ENCODE measurements at regions not wholly inside any gene's neighbourhood (a gene's known extent, or its start where the extent isn't known, plus 50 kb on each side); places are given as distances from the start of the nearest gene placed in this dataset.

DNA sequence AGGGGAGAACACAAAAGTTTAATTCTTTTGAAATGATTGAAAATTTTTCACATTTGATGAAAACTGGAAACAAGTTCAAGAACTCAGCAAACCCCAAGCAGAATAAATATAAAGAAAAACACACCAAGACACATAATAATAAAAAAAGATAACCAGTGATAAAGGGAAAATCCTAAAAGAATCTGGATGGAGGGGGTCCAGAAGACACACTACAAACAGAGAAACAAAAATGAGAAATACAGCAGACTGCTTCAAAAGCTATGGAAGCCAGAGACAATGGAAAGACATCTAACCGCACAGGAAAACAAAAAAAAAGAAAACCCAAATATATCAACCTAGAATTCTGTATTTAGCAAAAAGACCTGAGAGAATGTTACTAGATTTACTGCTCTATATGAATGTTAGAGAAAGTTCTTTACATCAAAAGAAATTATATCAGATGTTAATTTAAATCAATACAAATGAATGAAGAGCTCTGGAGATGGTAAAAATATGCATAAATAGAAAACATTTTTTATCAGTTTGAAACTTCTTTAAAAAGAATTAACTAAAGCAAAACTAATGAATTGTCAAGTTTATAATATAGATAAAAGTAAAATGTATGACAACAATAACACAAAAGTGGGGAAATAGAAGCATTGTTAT, 310.7 kb upstream of the PREP start:
- no peak for FAIRE-seq
- POLR2A ChIA-PET: no interaction called here
- no peak for TF ChIP-seq EZH2 (IDR thresholded peaks at IDR 0.05; ENCODE audit: borderline replicate concordance, low read depth, low read length, severe bottlenecking)
- TF ChIP-seq JUN (IDR thresholded peaks at IDR 0.05; ENCODE audit: borderline replicate concordance, insufficient read depth, insufficient read length, low read depth): no peak
- no peak for TF ChIP-seq POLR2A (IDR thresholded peaks at IDR 0.05; ENCODE audit: low read depth, low read length)
- TF ChIP-seq FOS (IDR thresholded peaks at IDR 0.05; ENCODE audit: borderline replicate concordance, insufficient read depth, low read length): no peak
- no peak for TF ChIP-seq MYC (IDR thresholded peaks at IDR 0.05; ENCODE audit: low read depth, low read length)
- TF ChIP-seq, protein P1, sequence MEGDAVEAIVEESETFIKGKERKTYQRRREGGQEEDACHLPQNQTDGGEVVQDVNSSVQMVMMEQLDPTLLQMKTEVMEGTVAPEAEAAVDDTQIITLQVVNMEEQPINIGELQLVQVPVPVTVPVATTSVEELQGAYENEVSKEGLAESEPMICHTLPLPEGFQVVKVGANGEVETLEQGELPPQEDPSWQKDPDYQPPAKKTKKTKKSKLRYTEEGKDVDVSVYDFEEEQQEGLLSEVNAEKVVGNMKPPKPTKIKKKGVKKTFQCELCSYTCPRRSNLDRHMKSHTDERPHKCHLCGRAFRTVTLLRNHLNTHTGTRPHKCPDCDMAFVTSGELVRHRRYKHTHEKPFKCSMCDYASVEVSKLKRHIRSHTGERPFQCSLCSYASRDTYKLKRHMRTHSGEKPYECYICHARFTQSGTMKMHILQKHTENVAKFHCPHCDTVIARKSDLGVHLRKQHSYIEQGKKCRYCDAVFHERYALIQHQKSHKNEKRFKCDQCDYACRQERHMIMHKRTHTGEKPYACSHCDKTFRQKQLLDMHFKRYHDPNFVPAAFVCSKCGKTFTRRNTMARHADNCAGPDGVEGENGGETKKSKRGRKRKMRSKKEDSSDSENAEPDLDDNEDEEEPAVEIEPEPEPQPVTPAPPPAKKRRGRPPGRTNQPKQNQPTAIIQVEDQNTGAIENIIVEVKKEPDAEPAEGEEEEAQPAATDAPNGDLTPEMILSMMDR (IDR thresholded peaks at IDR 0.05; ENCODE audit: extremely low read depth in 1 of 2, insufficient read depth in 1 of 2, low read depth in 1 of 2, low read length in 2 of 2): no peak
- no peak for TF ChIP-seq POLR2AphosphoS5 (IDR thresholded peaks at IDR 0.05; ENCODE audit: insufficient read depth, low read depth, low read length)
- TF ChIP-seq, protein P2, sequence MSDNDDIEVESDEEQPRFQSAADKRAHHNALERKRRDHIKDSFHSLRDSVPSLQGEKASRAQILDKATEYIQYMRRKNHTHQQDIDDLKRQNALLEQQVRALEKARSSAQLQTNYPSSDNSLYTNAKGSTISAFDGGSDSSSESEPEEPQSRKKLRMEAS (IDR thresholded peaks at IDR 0.05; ENCODE audit: insufficient read depth, insufficient read length): no peak
- no peak for TF ChIP-seq GATA2 (IDR thresholded peaks at IDR 0.05; ENCODE audit: insufficient read depth, insufficient read length, low read depth, low read length)
- Histone ChIP-seq H3K4me1 (ENCODE audit: control insufficient read depth, extremely low read depth, insufficient read depth, low read length) (no peaks in the 10 kb centered on the region), H3K4me3 (replicated peaks in 1 of 3; ENCODE audit: insufficient read depth in 1 of 3, low read depth in 1 of 3, low read length in 3 of 3) (no peak overlapping the region), H3K27ac (ENCODE audit: insufficient read depth, low read depth, low read length) (no peak overlapping the region), H3K79me2 (ENCODE audit: control insufficient read depth, insufficient read depth, low read length) (no peaks in the 10 kb centered on the region), H3K9ac (replicated peaks; ENCODE audit: extremely low read depth, insufficient read depth, low read length) (no peak overlapping the region), H3K4me2 (ENCODE audit: insufficient read depth, low read length) (no peak overlapping the region), H3K9me3 (replicated peaks; ENCODE audit: control insufficient read depth, insufficient read depth, low read length) (no peaks in the 10 kb centered on the region), H2AFZ (ENCODE audit: low read depth, low read length) (no peak overlapping the region), H3K36me3 (ENCODE audit: control insufficient read depth in 2 of 2, extremely low read depth in 1 of 2, insufficient read depth in 2 of 2, low read length in 2 of 2) (no peaks in the 10 kb centered on the region), H4K20me1 (replicated peaks; ENCODE audit: control insufficient read depth, extremely low read depth, insufficient read depth, low read length) (no peaks in the 10 kb centered on the region), H3K9me1 (replicated peaks; ENCODE audit: control insufficient read depth, extremely low read depth, insufficient read depth, low read length) (no peaks in the 10 kb centered on the region), H3K27me3 (ENCODE audit: control insufficient read depth in 2 of 2, insufficient read depth in 2 of 2, low read length in 2 of 2) (no peaks in the 10 kb centered on the region)
- dilution Hi-C loops (cut with MboI; ENCODE audit: extremely low pct_ligation_motif_present, low sequenced_read_pairs) (no loop called here), intact Hi-C loops (cut with micrococcal nuclease) (no loop called here)
- CTCF ChIA-PET: interaction anchor here (0.9 to 1.1 kb wide), 2 partner anchors 21 to 282 kb away, joined by 3 read pairs; no protein-coding TSS in a partner anchor
- BruUV-seq (replicated peaks): no TSS peak
- DNase-seq (ENCODE audit: low read depth, low spot score): no peak
